CD8-positive, alpha-beta memory T cell (primary cell): ENCODE measurements at regions not wholly inside any gene's neighbourhood (a gene's known extent, or its start where the extent isn't known, plus 50 kb on each side); places are given as distances from the start of the nearest gene placed in this dataset.

Source experiments
- CTCF ChIA-PET: fragments of 350-600 bp; sonication (Branson Sonifier 250); formaldehyde crosslinking; loops from one replicate; lab custom pipeline; 2021; ENCODE audit warnings: antibody characterized with exemption; lab: Charles Lee
- POLR2A ChIA-PET: fragments of 350-600 bp; sonication (Branson Sonifier 250); formaldehyde crosslinking; loops from one replicate; lab custom pipeline; 2021; ENCODE audit warnings: antibody characterized with exemption; lab: Charles Lee
- DNase-seq, 5 donors: peaks; one replicate each; pipeline versions ENCODE4 v3.0.0 to v3.0.0-alpha.2; 2020 to 2022; ENCODE audit warnings: mixed read lengths in 1 of 5
- H3K27ac ChIP-seq: one replicate; pipeline ENCODE4 v1.7.0; 2013; ENCODE audit warnings: low read depth, mild to moderate bottlenecking, low read length, moderate library complexity
- H3K27me3 ChIP-seq: 2 replicates; pipeline ENCODE4 v1.7.0; 2013; ENCODE audit warnings: low read length, mild to moderate bottlenecking; ENCODE audit not compliant: insufficient read depth, poor library complexity, severe bottlenecking
- H3K36me3 ChIP-seq: 2 replicates; pipeline ENCODE4 v1.7.0; 2013; ENCODE audit warnings: mild to moderate bottlenecking, low read length, moderate library complexity; ENCODE audit not compliant: insufficient read depth
- H3K4me1 ChIP-seq: 2 replicates; pipeline ENCODE4 v1.7.0; 2013; ENCODE audit warnings: mild to moderate bottlenecking, low read length, moderate library complexity; ENCODE audit not compliant: insufficient read depth
- H3K4me3 ChIP-seq: 2 replicates; pipeline ENCODE4 v1.7.0; 2013; ENCODE audit warnings: mild to moderate bottlenecking, low read length
- H3K9me3 ChIP-seq: 2 replicates; pipeline ENCODE4 v1.7.0; 2013; ENCODE audit warnings: mild to moderate bottlenecking, low read length
- H3K27ac Mint-ChIP-seq, 8 donors: one replicate each; pipeline ENCODE4 v1.8.0; 2020 to 2021; ENCODE audit warnings: mixed read lengths in 8 of 8, mild to moderate bottlenecking in 6 of 8, inconsistent platforms in 3 of 8, moderate library complexity in 3 of 8
- H3K27me3 Mint-ChIP-seq, 2 donors: one replicate each; pipeline ENCODE4 v1.8.0; 2020 to 2021; ENCODE audit warnings: mixed read lengths in 2 of 2, mild to moderate bottlenecking in 1 of 2, moderate library complexity in 1 of 2
- H3K36me3 Mint-ChIP-seq, 3 donors: one replicate each; pipeline ENCODE4 v1.8.0; 2020 to 2021; ENCODE audit warnings: mixed read lengths in 3 of 3, inconsistent platforms in 1 of 3, mild to moderate bottlenecking in 1 of 3
- H3K4me1 Mint-ChIP-seq, 3 donors: one replicate each; pipeline ENCODE4 v1.8.0; 2020 to 2021; ENCODE audit warnings: mixed read lengths in 3 of 3, inconsistent platforms in 1 of 3, mild to moderate bottlenecking in 1 of 3
- H3K4me3 Mint-ChIP-seq, 7 donors: one replicate each; pipeline ENCODE4 v1.8.0; 2020 to 2021; ENCODE audit warnings: mixed read lengths in 7 of 7, mild to moderate bottlenecking in 6 of 7, moderate library complexity in 4 of 7, inconsistent platforms in 2 of 7
- H3K9me3 Mint-ChIP-seq, 5 donors: one replicate each; pipeline ENCODE4 v1.8.0; 2020 to 2022; ENCODE audit warnings: mixed read lengths in 5 of 5, mild to moderate bottlenecking in 3 of 5, moderate library complexity in 2 of 5, inconsistent platforms in 1 of 5

- no peak overlapping the region for H3K27ac ChIP-seq
- H3K4me1 Mint-ChIP-seq: no peaks in the 10 kb centered on the region
- no peaks in the 10 kb centered on the region for H3K36me3 ChIP-seq
- ChIA-PET CTCF (no interaction called here), POLR2A (no interaction called here)
- H3K36me3 Mint-ChIP-seq: no peaks in the 10 kb centered on the region
- no peak overlapping the region for H3K4me3 ChIP-seq
- no peaks in the 10 kb centered on the region for H3K9me3 ChIP-seq
- DNase-seq: no peak
- peaks cover 2 to 33% (median 11%) of the 10 kb centered on the region in 5 donors for H3K9me3 Mint-ChIP-seq
- H3K4me1 ChIP-seq: no peaks in the 10 kb centered on the region
- no peaks in the 10 kb centered on the region for H3K27me3 ChIP-seq
- no peak overlapping the region for H3K4me3 Mint-ChIP-seq
- H3K27me3 Mint-ChIP-seq: no peaks in the 10 kb centered on the region
- H3K27ac Mint-ChIP-seq: no peak overlapping the region
Observed at GRCh38 chr11:29272019-29272654, 744.7 kb downstream of the KCNA4 start.

- Histone ChIP-seq H3K36me3 (no peaks in the 10 kb centered on the region), H3K27me3 (no peaks in the 10 kb centered on the region), H3K4me1 (no peaks in the 10 kb centered on the region), H3K27ac (no peak overlapping the region), H3K9me3 (no peaks in the 10 kb centered on the region), H3K4me3 (no peak overlapping the region)
- ChIA-PET POLR2A (no interaction called here), CTCF (no interaction called here)
- Mint-ChIP-seq H3K4me3 (no peak overlapping the region), H3K27ac (no peak overlapping the region), H3K9me3 (peaks cover 4 to 31% (median 11%) of the 10 kb centered on the region in 5 donors), H3K4me1 (no peaks in the 10 kb centered on the region), H3K36me3 (no peaks in the 10 kb centered on the region), H3K27me3 (no peaks in the 10 kb centered on the region)
- DNase-seq: no peak
Observed at GRCh38 chr11:29271616-29272015, 745.2 kb downstream of the KCNA4 start.

- Histone ChIP-seq H3K9me3 (no peaks in the 10 kb centered on the region), H3K4me1 (no peaks in the 10 kb centered on the region), H3K4me3 (no peak overlapping the region), H3K27me3 (no peaks in the 10 kb centered on the region), H3K27ac (no peak overlapping the region), H3K36me3 (no peaks in the 10 kb centered on the region)
- peaks cover 4 to 37% (median 6%) of the 10 kb centered on the region in 5 donors for H3K9me3 Mint-ChIP-seq
- no peak for DNase-seq
- no peaks in the 10 kb centered on the region for H3K27me3 Mint-ChIP-seq
- CTCF ChIA-PET: no interaction called here
- H3K27ac Mint-ChIP-seq: no peak overlapping the region
- POLR2A ChIA-PET: no interaction called here
- no peaks in the 10 kb centered on the region for H3K36me3 Mint-ChIP-seq
- H3K4me1 Mint-ChIP-seq: no peaks in the 10 kb centered on the region
- H3K4me3 Mint-ChIP-seq: no peak overlapping the region
Observed at GRCh38 chr11:29268733-29269132, 748.1 kb downstream of the KCNA4 start.

DNA sequence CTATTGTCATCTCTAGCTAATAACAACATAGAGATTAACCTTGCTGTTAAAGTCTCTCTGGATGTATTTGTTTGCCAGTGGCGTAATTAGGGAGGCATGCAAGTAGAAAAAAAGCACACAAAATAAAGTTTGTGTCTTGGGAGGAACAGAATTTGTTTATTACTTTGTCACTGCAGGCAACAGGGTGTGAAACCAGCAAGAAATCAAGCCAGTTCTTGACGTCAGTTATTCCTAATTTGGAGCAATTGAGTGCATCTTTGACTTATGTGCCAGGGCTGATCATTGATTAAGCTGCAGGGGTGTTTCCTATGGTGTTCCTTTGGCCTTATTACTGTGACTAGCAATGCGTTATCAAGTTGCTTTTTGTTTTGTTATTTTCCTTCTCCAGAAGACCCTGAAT lies 751.0 kb downstream of the KCNA4 start:
- H3K36me3 Mint-ChIP-seq: no peaks in the 10 kb centered on the region
- ChIA-PET POLR2A (no interaction called here), CTCF (no interaction called here)
- no peak overlapping the region for H3K27ac ChIP-seq
- H3K27me3 Mint-ChIP-seq: peaks cover 0 to 2% of the 10 kb centered on the region in 2 donors
- no peak overlapping the region for H3K4me3 ChIP-seq
- no peaks in the 10 kb centered on the region for H3K36me3 ChIP-seq
- no peak overlapping the region for H3K27ac Mint-ChIP-seq
- H3K4me1 ChIP-seq: no peaks in the 10 kb centered on the region
- no peak overlapping the region for H3K4me3 Mint-ChIP-seq
- H3K27me3 ChIP-seq: no peaks in the 10 kb centered on the region
- peaks cover 2 to 22% (median 11%) of the 10 kb centered on the region in 5 donors for H3K9me3 Mint-ChIP-seq
- no peaks in the 10 kb centered on the region for H3K9me3 ChIP-seq
- DNase-seq: no peak
- no peaks in the 10 kb centered on the region for H3K4me1 Mint-ChIP-seq

- H3K27ac ChIP-seq: no peak overlapping the region
- no peaks in the 10 kb centered on the region for H3K4me1 Mint-ChIP-seq
- H3K27ac Mint-ChIP-seq: no peak overlapping the region
- no peaks in the 10 kb centered on the region for H3K36me3 ChIP-seq
- DNase-seq: no peak
- no peaks in the 10 kb centered on the region for H3K4me1 ChIP-seq
- peaks cover 0 to 2% of the 10 kb centered on the region in 2 donors for H3K27me3 Mint-ChIP-seq
- H3K4me3 Mint-ChIP-seq: no peak overlapping the region
- H3K4me3 ChIP-seq: no peak overlapping the region
- no peaks in the 10 kb centered on the region for H3K36me3 Mint-ChIP-seq
- no peaks in the 10 kb centered on the region for H3K27me3 ChIP-seq
- ChIA-PET POLR2A (no interaction called here), CTCF (no interaction called here)
- peaks cover 2 to 25% (median 11%) of the 10 kb centered on the region in 5 donors for H3K9me3 Mint-ChIP-seq
- H3K9me3 ChIP-seq: no peaks in the 10 kb centered on the region
Observed at GRCh38 chr11:29265381-29265780, 751.4 kb downstream of the KCNA4 start.

GRCh38 chr11:29263971-29264682 lies 752.7 kb downstream of the KCNA4 start:
- H3K27ac Mint-ChIP-seq: no peak overlapping the region
- Histone ChIP-seq H3K4me3 (no peak overlapping the region), H3K27me3 (no peaks in the 10 kb centered on the region), H3K36me3 (no peaks in the 10 kb centered on the region), H3K4me1 (no peaks in the 10 kb centered on the region), H3K9me3 (no peaks in the 10 kb centered on the region), H3K27ac (no peak overlapping the region)
- ChIA-PET CTCF (no interaction called here), POLR2A (no interaction called here)
- no peak for DNase-seq
- no peak overlapping the region for H3K4me3 Mint-ChIP-seq
- H3K36me3 Mint-ChIP-seq: no peaks in the 10 kb centered on the region
- peaks cover 2 to 32% (median 10%) of the 10 kb centered on the region in 5 donors for H3K9me3 Mint-ChIP-seq
- peaks cover 0 to 2% of the 10 kb centered on the region in 2 donors for H3K27me3 Mint-ChIP-seq
- H3K4me1 Mint-ChIP-seq: no peaks in the 10 kb centered on the region

- Mint-ChIP-seq H3K9me3 (peaks cover 5 to 35% (median 12%) of the 10 kb centered on the region in 5 donors), H3K27me3 (peaks cover 0 to 3% of the 10 kb centered on the region in 2 donors), H3K36me3 (no peaks in the 10 kb centered on the region), H3K4me1 (no peaks in the 10 kb centered on the region), H3K27ac (no peak overlapping the region), H3K4me3 (no peak overlapping the region)
- no peak for DNase-seq
- Histone ChIP-seq H3K9me3 (no peaks in the 10 kb centered on the region), H3K4me3 (no peak overlapping the region), H3K27me3 (no peaks in the 10 kb centered on the region), H3K36me3 (no peaks in the 10 kb centered on the region), H3K27ac (no peak overlapping the region), H3K4me1 (no peaks in the 10 kb centered on the region)
- CTCF ChIA-PET: no interaction called here
- POLR2A ChIA-PET: no interaction called here
Observed at GRCh38 chr11:29261831-29262230, 755.0 kb downstream of the KCNA4 start.

- H3K4me1 ChIP-seq: no peaks in the 10 kb centered on the region
- no peaks in the 10 kb centered on the region for H3K9me3 ChIP-seq
- Mint-ChIP-seq H3K36me3 (no peaks in the 10 kb centered on the region), H3K9me3 (peaks cover 5 to 35% (median 11%) of the 10 kb centered on the region in 5 donors), H3K4me1 (no peaks in the 10 kb centered on the region), H3K4me3 (no peak overlapping the region), H3K27me3 (peaks cover 0 to 3% of the 10 kb centered on the region in 2 donors), H3K27ac (no peak overlapping the region)
- H3K27ac ChIP-seq: no peak overlapping the region
- H3K27me3 ChIP-seq: no peaks in the 10 kb centered on the region
- H3K4me3 ChIP-seq: no peak overlapping the region
- no peaks in the 10 kb centered on the region for H3K36me3 ChIP-seq
- DNase-seq: no peak
- CTCF ChIA-PET: no interaction called here
- POLR2A ChIA-PET: no interaction called here
Observed at GRCh38 chr11:29260939-29261705, 755.7 kb downstream of the KCNA4 start.
